ENCODE measurements at regions not wholly inside any gene's neighbourhood (a gene's known extent, or its start where the extent isn't known, plus 50 kb on each side); places are given as distances from the start of the nearest gene placed in this dataset.
"Not testable (repeated sequence)": the region's sequence is repeated elsewhere in the genome, so short reads cannot be mapped to it uniquely, and the experiment has no call there.

GRCh38 chr4:107483621-107484020 is 236.4 kb downstream of the PAPSS1 start:
- TF ChIP-seq MXI1 (IDR thresholded peaks at IDR 0.05; ENCODE audit: borderline replicate concordance, low read depth, low read length); RAD21 (IDR thresholded peaks at IDR 0.05; ENCODE audit: low read length); CTCF (conservative IDR thresholded peaks at IDR 0.05; ENCODE audit: low read depth, low read length); CEBPB (IDR thresholded peaks at IDR 0.05; ENCODE audit: low read depth, low read length); CHD1 (IDR thresholded peaks at IDR 0.05; ENCODE audit: low read depth, low read length); SMC3 (IDR thresholded peaks at IDR 0.05; ENCODE audit: low read depth, low read length); POLR2A (IDR thresholded peaks at IDR 0.05; ENCODE audit: low read depth, low read length); RFX5 (IDR thresholded peaks at IDR 0.05; ENCODE audit: low read depth, low read length); ELK1 (IDR thresholded peaks at IDR 0.05; ENCODE audit: borderline replicate concordance, low read depth, low read length); FOS (IDR thresholded peaks at IDR 0.05; ENCODE audit: low read depth, low read length): not testable (repeated sequence)
